ENCODE measurements at regions not wholly inside any gene's neighbourhood (a gene's known extent, or its start where the extent isn't known, plus 50 kb on each side); places are given as distances from the start of the nearest gene placed in this dataset.
"Not testable (repeated sequence)": the region's sequence is repeated elsewhere in the genome, so short reads cannot be mapped to it uniquely, and the experiment has no call there.

DNA sequence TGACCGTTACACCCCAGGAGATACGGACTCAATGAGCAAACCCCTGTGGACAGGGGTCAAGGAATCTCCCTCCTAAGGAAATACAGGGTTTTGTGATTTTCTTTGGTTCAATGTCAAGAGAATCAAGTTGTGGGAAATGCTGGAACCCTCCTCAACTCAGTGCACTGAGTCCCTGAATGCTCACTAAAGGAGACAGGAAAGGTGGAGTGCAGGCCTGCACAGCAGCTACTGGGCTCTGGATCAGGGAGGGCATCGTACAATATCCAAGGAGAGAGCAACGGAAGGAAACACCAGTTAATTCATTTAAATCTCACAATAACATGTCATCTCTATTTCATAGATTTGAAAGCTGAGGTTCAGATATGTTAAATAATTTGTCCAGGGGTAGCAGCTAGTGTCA lies 263.5 kb upstream of the PLGLB1 start:
- H3K4me1 Mint-ChIP-seq; H3K9me3 Mint-ChIP-seq; H3K36me3 Mint-ChIP-seq (ENCODE audit: low read depth); DNase-seq (ENCODE audit: low read depth, low spot score); H3K27ac Mint-ChIP-seq (ENCODE audit: unreplicated experiment); H3K27me3 Mint-ChIP-seq (ENCODE audit: low read depth); H3K4me3 Mint-ChIP-seq: not testable (repeated sequence)

- DNase-seq (ENCODE audit: low read depth, low spot score); H3K27ac Mint-ChIP-seq (ENCODE audit: unreplicated experiment); H3K4me3 Mint-ChIP-seq; H3K36me3 Mint-ChIP-seq (ENCODE audit: low read depth); H3K4me1 Mint-ChIP-seq; H3K27me3 Mint-ChIP-seq (ENCODE audit: low read depth); H3K9me3 Mint-ChIP-seq: not testable (repeated sequence)
Observed at GRCh38 chr2:87290566-87291307, 269.1 kb upstream of the PLGLB1 start.

- not testable (repeated sequence) for DNase-seq (ENCODE audit: low read depth, low spot score); H3K4me1 Mint-ChIP-seq; H3K9me3 Mint-ChIP-seq; H3K27ac Mint-ChIP-seq (ENCODE audit: unreplicated experiment); H3K27me3 Mint-ChIP-seq (ENCODE audit: low read depth); H3K4me3 Mint-ChIP-seq; H3K36me3 Mint-ChIP-seq (ENCODE audit: low read depth)
Observed at GRCh38 chr2:87291400-87292200, 270.0 kb upstream of the PLGLB1 start.

GRCh38 chr2:87293931-87294594 lies 272.4 kb upstream of the PLGLB1 start:
- not testable (repeated sequence) for H3K36me3 Mint-ChIP-seq (ENCODE audit: low read depth); H3K27ac Mint-ChIP-seq (ENCODE audit: unreplicated experiment); DNase-seq (ENCODE audit: low read depth, low spot score); H3K4me1 Mint-ChIP-seq; H3K27me3 Mint-ChIP-seq (ENCODE audit: low read depth); H3K9me3 Mint-ChIP-seq; H3K4me3 Mint-ChIP-seq

DNA sequence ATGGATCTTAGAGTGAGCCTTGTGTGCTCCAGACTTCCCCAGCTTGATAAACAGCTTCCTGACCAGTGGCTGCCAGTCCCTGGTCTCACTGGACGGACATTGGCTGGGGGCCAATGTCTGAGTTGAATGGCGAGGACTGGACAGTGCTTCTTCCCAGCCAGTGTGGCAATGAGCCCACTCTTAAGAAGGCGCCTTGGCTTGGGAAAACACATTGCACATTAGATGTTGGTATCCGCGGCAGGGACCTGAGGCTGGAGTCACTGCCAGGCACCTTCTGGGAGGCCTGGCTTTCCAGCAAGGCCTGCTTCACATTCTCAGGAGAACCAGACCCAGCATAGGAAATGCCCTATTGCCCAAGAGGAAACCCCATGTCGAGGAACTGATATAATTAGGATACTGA lies 273.5 kb upstream of the PLGLB1 start:
- H3K4me1 Mint-ChIP-seq; H3K27me3 Mint-ChIP-seq (ENCODE audit: low read depth); H3K9me3 Mint-ChIP-seq; DNase-seq (ENCODE audit: low read depth, low spot score); H3K4me3 Mint-ChIP-seq; H3K36me3 Mint-ChIP-seq (ENCODE audit: low read depth); H3K27ac Mint-ChIP-seq (ENCODE audit: unreplicated experiment): not testable (repeated sequence)

DNA sequence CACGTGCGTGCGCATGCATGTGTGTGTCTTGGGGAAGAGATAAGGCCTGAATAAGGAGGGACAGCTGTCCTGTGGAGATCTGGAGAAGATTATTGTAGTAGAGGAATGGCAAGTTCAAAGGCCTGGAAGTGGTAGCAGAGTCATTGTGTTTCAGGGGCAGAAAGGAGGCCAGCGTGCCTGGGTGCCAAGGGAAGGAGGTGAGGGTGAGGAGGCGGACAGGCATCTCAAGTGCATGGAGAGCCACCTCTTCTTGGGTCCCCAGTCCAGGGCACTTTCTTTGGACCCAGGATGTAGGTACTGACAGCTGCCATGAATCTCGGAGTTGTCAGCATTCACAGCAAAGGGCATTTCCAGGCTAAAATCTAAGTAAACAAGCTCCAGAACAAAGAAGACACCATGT lies 279.7 kb upstream of the PLGLB1 start:
- not testable (repeated sequence) for H3K9me3 Mint-ChIP-seq; H3K4me3 Mint-ChIP-seq; DNase-seq (ENCODE audit: low read depth, low spot score); H3K4me1 Mint-ChIP-seq; H3K27me3 Mint-ChIP-seq (ENCODE audit: low read depth); H3K36me3 Mint-ChIP-seq (ENCODE audit: low read depth); H3K27ac Mint-ChIP-seq (ENCODE audit: unreplicated experiment)

- H3K4me1 Mint-ChIP-seq; H3K27me3 Mint-ChIP-seq (ENCODE audit: low read depth); DNase-seq (ENCODE audit: low read depth, low spot score); H3K27ac Mint-ChIP-seq (ENCODE audit: unreplicated experiment); H3K36me3 Mint-ChIP-seq (ENCODE audit: low read depth); H3K4me3 Mint-ChIP-seq; H3K9me3 Mint-ChIP-seq: not testable (repeated sequence)
Observed at GRCh38 chr2:87301871-87302270, 280.2 kb upstream of the PLGLB1 start.

GRCh38 chr2:87308621-87309020 lies 287.0 kb upstream of the PLGLB1 start:
- not testable (repeated sequence) for H3K4me3 Mint-ChIP-seq; H3K27me3 Mint-ChIP-seq (ENCODE audit: low read depth); H3K36me3 Mint-ChIP-seq (ENCODE audit: low read depth); DNase-seq (ENCODE audit: low read depth, low spot score); H3K9me3 Mint-ChIP-seq; H3K4me1 Mint-ChIP-seq; H3K27ac Mint-ChIP-seq (ENCODE audit: unreplicated experiment)

DNA sequence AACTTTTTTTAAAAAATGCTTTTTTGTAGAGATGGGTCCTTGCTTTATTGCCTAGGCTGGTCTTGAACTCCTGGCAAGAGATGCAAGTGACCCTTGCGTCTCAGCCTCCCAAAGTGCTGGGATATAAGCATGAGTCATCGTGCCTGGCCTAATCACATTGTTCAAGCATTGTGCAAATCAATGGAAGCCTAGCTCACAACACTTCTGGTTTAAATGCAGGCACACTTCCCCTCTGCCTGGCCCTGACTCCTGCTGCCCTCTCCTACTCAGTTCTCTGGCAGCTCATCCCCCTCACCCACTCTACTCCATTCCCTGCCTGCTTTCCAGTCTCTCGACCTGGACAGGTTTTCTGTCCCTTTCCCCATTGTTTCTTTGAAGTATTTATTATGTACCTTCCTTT lies 288.1 kb upstream of the PLGLB1 start:
- H3K27ac Mint-ChIP-seq (ENCODE audit: unreplicated experiment); H3K27me3 Mint-ChIP-seq (ENCODE audit: low read depth); H3K9me3 Mint-ChIP-seq; DNase-seq (ENCODE audit: low read depth, low spot score); H3K4me1 Mint-ChIP-seq; H3K4me3 Mint-ChIP-seq; H3K36me3 Mint-ChIP-seq (ENCODE audit: low read depth): not testable (repeated sequence)

DNA sequence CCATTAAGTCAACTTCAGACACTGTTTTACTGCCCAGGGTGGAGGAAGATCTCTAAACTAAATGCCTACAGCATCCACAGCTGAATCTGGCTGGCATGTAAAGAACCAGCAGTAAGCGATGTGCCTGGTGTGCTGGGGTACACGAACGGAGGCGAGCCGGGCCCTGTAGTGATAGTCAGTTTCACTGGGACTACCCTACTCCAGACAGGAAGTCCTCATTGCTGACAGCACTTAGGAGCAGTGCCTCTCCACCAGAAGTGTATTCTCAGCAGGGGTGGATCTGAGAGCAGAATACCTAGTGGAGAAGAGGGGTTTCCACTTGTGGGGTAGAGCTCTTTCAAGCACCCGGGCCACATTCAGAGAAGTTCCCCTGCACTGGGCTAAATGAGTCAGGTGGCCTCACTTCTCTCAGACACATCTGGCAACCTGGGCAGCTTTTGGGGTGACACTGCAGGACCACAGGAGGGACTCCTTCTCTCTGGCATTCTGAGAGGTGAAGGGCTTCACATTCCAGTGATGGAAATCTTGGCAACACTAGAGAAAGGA lies 290.3 kb upstream of the PLGLB1 start:
- not testable (repeated sequence) for H3K36me3 Mint-ChIP-seq (ENCODE audit: low read depth); H3K4me1 Mint-ChIP-seq; H3K4me3 Mint-ChIP-seq; H3K27me3 Mint-ChIP-seq (ENCODE audit: low read depth); H3K27ac Mint-ChIP-seq (ENCODE audit: unreplicated experiment); H3K9me3 Mint-ChIP-seq; DNase-seq (ENCODE audit: low read depth, low spot score)

- not testable (repeated sequence) for H3K4me3 Mint-ChIP-seq; H3K27me3 Mint-ChIP-seq (ENCODE audit: low read depth); H3K36me3 Mint-ChIP-seq (ENCODE audit: low read depth); DNase-seq (ENCODE audit: low read depth, low spot score); H3K27ac Mint-ChIP-seq (ENCODE audit: unreplicated experiment); H3K9me3 Mint-ChIP-seq; H3K4me1 Mint-ChIP-seq
Observed at GRCh38 chr2:87314622-87315021, 293.0 kb upstream of the PLGLB1 start.

DNA sequence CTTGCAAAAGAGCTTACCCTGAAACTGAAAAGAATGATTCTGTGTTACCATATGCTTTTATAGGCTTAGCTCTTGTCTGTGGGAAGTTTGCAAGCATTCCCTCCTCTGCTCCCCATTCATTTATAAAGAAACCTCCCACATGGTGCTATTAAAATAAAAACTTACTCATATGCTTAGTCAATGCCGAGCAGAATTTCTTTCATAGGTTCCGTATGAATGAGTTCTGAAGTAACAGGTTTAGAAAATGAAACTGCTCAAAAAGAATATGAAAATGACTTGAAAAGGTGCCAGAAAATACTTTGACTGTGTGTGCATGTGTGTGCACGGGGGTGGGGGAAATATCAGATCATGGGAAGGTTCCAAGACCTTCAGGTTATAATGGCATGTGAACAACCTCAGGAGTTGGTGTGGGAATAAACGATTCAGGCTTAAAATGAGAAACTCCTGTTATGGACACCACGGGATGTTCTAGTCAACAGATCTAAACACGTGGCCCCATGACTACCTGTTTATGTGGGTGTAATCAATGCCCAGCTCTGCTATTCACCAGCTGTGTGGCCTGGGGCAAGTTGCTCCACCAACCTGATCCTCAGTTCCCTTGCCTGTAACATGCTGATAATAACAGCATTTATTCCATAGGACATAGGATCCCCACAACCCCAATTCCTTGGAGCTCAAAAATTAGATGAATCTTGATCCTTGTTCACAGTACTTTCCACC lies 293.7 kb upstream of the PLGLB1 start:
- H3K9me3 Mint-ChIP-seq; H3K27me3 Mint-ChIP-seq (ENCODE audit: low read depth); H3K27ac Mint-ChIP-seq (ENCODE audit: unreplicated experiment): not testable (repeated sequence)

DNA sequence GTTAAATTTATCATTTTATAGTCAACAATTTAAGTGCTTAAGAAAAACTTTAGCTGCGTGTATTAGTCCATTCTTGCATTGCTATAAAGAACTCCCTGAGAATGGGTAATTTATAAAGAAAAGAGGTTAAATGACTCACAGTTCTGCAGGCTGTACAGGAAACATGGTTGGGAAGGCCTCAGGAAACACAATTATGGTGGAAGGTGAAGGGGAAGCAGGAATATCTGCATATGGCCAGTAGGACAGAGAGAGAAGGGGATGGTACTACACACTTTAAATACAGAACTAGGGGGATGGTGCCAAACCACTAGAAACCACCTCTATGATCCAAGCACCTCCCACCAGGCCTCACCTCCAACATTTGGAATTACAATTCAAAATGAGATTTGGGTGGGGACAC lies 295.5 kb upstream of the PLGLB1 start:
- not testable (repeated sequence) for H3K27me3 Mint-ChIP-seq (ENCODE audit: low read depth); H3K4me3 Mint-ChIP-seq; H3K36me3 Mint-ChIP-seq (ENCODE audit: low read depth); H3K9me3 Mint-ChIP-seq; DNase-seq (ENCODE audit: low read depth, low spot score); H3K27ac Mint-ChIP-seq (ENCODE audit: unreplicated experiment); H3K4me1 Mint-ChIP-seq

More for the DNA sequence above, 293.7 kb upstream of the PLGLB1 start:
- not testable (repeated sequence) for H3K36me3 Mint-ChIP-seq (ENCODE audit: low read depth); H3K4me1 Mint-ChIP-seq; H3K4me3 Mint-ChIP-seq; DNase-seq (ENCODE audit: low read depth, low spot score)
